ENCODE measurements at regions not wholly inside any gene's neighbourhood (a gene's known extent, or its start where the extent isn't known, plus 50 kb on each side); places are given as distances from the start of the nearest gene placed in this dataset.

- no peak overlapping the region for H3K14ac ChIP-seq (ENCODE audit: insufficient read length)
- H3K4me1 ChIP-seq (replicated peaks in 1 of 4; ENCODE audit: control insufficient read depth in 3 of 4, insufficient read depth in 4 of 4, low read length in 3 of 4) = no peaks in the 10 kb centered on the region; a peak in 1 of 7 replicates
- no peak overlapping the region for H2AFZ ChIP-seq (ENCODE audit: low read length)
- H2AK5ac ChIP-seq (ENCODE audit: low read depth, low read length) = no peak overlapping the region
- no peak overlapping the region; the same call in 1 of the 2 replicates for H2BK12ac ChIP-seq (ENCODE audit: low read depth, low read length)
- ChIA-PET CTCF (ENCODE audit: partially characterized antibody) (interaction anchor here (0.5 to 1.3 kb wide), 2 partner anchors 24 to 583 kb away, joined by 5 to 6 read pairs; no protein-coding TSS in a partner anchor), POLR2A (ENCODE audit: partially characterized antibody) (interaction anchor here (0.6 to 0.9 kb wide), 2 partner anchors 173 to 321 kb away, joined by 3 read pairs; no protein-coding TSS in a partner anchor)
- H3K9me3 ChIP-seq (ENCODE audit: insufficient read depth in 2 of 2, low read depth in 1 of 2, low read length in 1 of 2) = peaks cover 0 to 2% of the 10 kb centered on the region in 2 experiments; a peak in 1 of 4 replicates
- H3K4ac ChIP-seq (replicated peaks; ENCODE audit: insufficient read length, low read depth, low read length) = no peak overlapping the region
- WGBS, 2 experiments (ENCODE audit: extremely low coverage in 1 of 2, insufficient coverage in 1 of 2, insufficient read length in 1 of 2, insufficient replicate concordance in 2 of 2, low coverage in 1 of 2, low lambda C conversion rate in 2 of 2, missing lambda C conversion rate in 1 of 2) = 94% methylated on average over 6 of the region's 8 CpGs; no CpG with 5 or more reads in 1 of the 2 experiments
- H3K36me3 ChIP-seq (ENCODE audit: control insufficient read depth in 2 of 4, insufficient read depth in 4 of 4, low read length in 3 of 4) = peaks cover 0 to 3% (median 0%) of the 10 kb centered on the region in 4 experiments; a peak in 2 of 8 replicates
- H3K23ac ChIP-seq (ENCODE audit: insufficient read length) = no peak overlapping the region
- H3K9ac ChIP-seq (replicated peaks in 1 of 4; ENCODE audit: extremely low read depth in 1 of 4, low read depth in 3 of 4, low read length in 3 of 4) = no peak overlapping the region
- H2BK120ac ChIP-seq (replicated peaks; ENCODE audit: low read depth, low read length) = no peak overlapping the region
- no peak overlapping the region for H3K56ac ChIP-seq (replicated peaks; ENCODE audit: insufficient read length, low read depth, low read length)
- H3K27ac ChIP-seq (ENCODE audit: low read depth, low read length) = no peak overlapping the region
- H2BK20ac ChIP-seq (ENCODE audit: low read length) = no peak overlapping the region
- DNase-seq (ENCODE audit: low read depth in 1 of 2, low spot score in 2 of 2) (no peak), FAIRE-seq (no peak)
- H3K79me1 ChIP-seq (ENCODE audit: low read depth, low read length) = no peaks in the 10 kb centered on the region
- TF ChIP-seq BCL11A (IDR thresholded peaks at IDR 0.05; ENCODE audit: low read depth in 2 of 2, low read length in 2 of 2) (no peak), CEBPB (IDR thresholded peaks at IDR 0.05; ENCODE audit: low read depth, low read length) (no peak), EP300 (IDR thresholded peaks at IDR 0.05; ENCODE audit: borderline replicate concordance in 1 of 2, low read depth in 2 of 2, low read length in 2 of 2) (no peak), NRF1 (IDR thresholded peaks at IDR 0.05; ENCODE audit: low read depth, low read length) (no peak), TBP (IDR thresholded peaks at IDR 0.05; ENCODE audit: low read depth, low read length) (no peak), YY1 (IDR thresholded peaks at IDR 0.05; ENCODE audit: low read depth, low read length) (no peak)
- no peak overlapping the region for H4K8ac ChIP-seq (ENCODE audit: extremely low read depth, insufficient read depth, low read length)
- H3K79me2 ChIP-seq (ENCODE audit: control insufficient read depth in 1 of 2, insufficient read depth in 2 of 2, low read length in 2 of 2) = no peaks in the 10 kb centered on the region
- H3K18ac ChIP-seq (ENCODE audit: extremely low read depth, low read length) = no peak overlapping the region
- H4K91ac ChIP-seq (replicated peaks; ENCODE audit: insufficient read length, low read length) = peak overlapping the region; percentile 77
- H4K5ac ChIP-seq (ENCODE audit: insufficient read length, low read depth, low read length) = no peak overlapping the region
- H2BK15ac ChIP-seq (ENCODE audit: low read length) = no peak overlapping the region
- no peaks in the 10 kb centered on the region for H3K27me3 ChIP-seq (replicated peaks in 1 of 4; ENCODE audit: control insufficient read depth in 3 of 4, extremely low read depth in 1 of 4, insufficient read depth in 3 of 4, low read length in 3 of 4)
- H2BK5ac ChIP-seq (ENCODE audit: low read depth, low read length) = no peak overlapping the region
- no peaks in the 10 kb centered on the region for H4K20me1 ChIP-seq (replicated peaks in 1 of 2; ENCODE audit: control insufficient read depth in 1 of 2, insufficient read depth in 2 of 2, low read length in 2 of 2)
- no peak overlapping the region for H3K4me2 ChIP-seq (ENCODE audit: insufficient read depth in 1 of 2, low read depth in 2 of 2, low read length in 2 of 2)
- no peaks in the 10 kb centered on the region for H3K23me2 ChIP-seq (ENCODE audit: low read depth, low read length)
- no peak overlapping the region for H3K4me3 ChIP-seq (ENCODE audit: extremely low read depth in 1 of 4, insufficient read depth in 2 of 4, low read depth in 3 of 4, low read length in 4 of 4)
These were observed 63.5 kb upstream of the TGFBR2 start for GRCh38 chr3:30542897-30543296.
